OCI-LY3 (cell line): ENCODE measurements at regions not wholly inside any gene's neighbourhood (a gene's known extent, or its start where the extent isn't known, plus 50 kb on each side); places are given as distances from the start of the nearest gene placed in this dataset.

Source experiments
- H2AFZ ChIP-seq: fragments of 200-600, 300-600 bp; shearing (Covaris generic); 2 replicates; pipeline ENCODE4 v1.6.0; 2014; ENCODE audit warnings: antibody characterized with exemption, low read depth, low read length
- H3K27ac ChIP-seq: fragments of 200-600, 300-600 bp; sonication (generic); 2 replicates; pipeline ENCODE4 v1.5.1; 2014; ENCODE audit warnings: mild to moderate bottlenecking, low read length, moderate library complexity, mixed read lengths
- H3K27me3 ChIP-seq: fragments of 200-600, 300-600 bp; sonication (generic); 2 replicates; pipeline ENCODE4 v1.6.1; 2014; ENCODE audit warnings: low read depth, low read length, mixed read lengths
- H3K36me3 ChIP-seq: fragments of 200-600, 300-600 bp; sonication (generic); replicated peaks from 2 replicates; pipeline ENCODE3; 2014; ENCODE audit warnings: low read depth, low read length, mixed read lengths
- H3K4me1 ChIP-seq: fragments of 300-600, 200-600 bp; sonication (generic); 2 replicates; pipeline ENCODE4 v1.6.1; 2014; ENCODE audit warnings: low read length, mixed read lengths
- H3K4me2 ChIP-seq: fragments of 200-600, 300-600 bp; sonication (generic); 2 replicates; pipeline ENCODE4 v1.6.1; 2014; ENCODE audit warnings: low read length, mixed read lengths
- H3K4me3 ChIP-seq: fragments of 300-600, 200-600 bp; sonication (generic); 2 replicates; pipeline ENCODE4 v1.5.1; 2014; ENCODE audit warnings: antibody characterized with exemption, mild to moderate bottlenecking, low read length, moderate library complexity
- H3K79me2 ChIP-seq: fragments of 300-600, 200-600 bp; shearing (Covaris generic); 2 replicates; pipeline ENCODE4 v1.6.1; 2014; ENCODE audit warnings: mild to moderate bottlenecking, low read length, mixed read lengths
- H3K9ac ChIP-seq: fragments of 300-600, 200-600 bp; shearing (Covaris generic); 2 replicates; pipeline ENCODE4 v1.6.0; 2014; ENCODE audit warnings: mild to moderate bottlenecking, low read length, moderate library complexity
- H3K9me3 ChIP-seq: fragments of 200-600, 300-600 bp; shearing (Covaris generic); 2 replicates; pipeline ENCODE4 v1.6.1; 2014; ENCODE audit warnings: low read length, mixed read lengths; ENCODE audit not compliant: insufficient read depth
- H4K20me1 ChIP-seq: fragments of 200-600, 300-600 bp; sonication (generic); 2 replicates; pipeline ENCODE4 v1.6.1; 2016; ENCODE audit warnings: low read length, mixed read lengths; ENCODE audit not compliant: insufficient read depth
- CTCF ChIP-seq: fragments of 200-600, 300-600 bp; sonication (generic); IDR thresholded peaks from 2 replicates; pipeline ENCODE4 v1.5.1; 2014; ENCODE audit warnings: antibody characterized with exemption, low read length, low read depth
- EZH2phosphoT487 ChIP-seq: fragments of 200-600 bp; shearing (Covaris generic); IDR thresholded peaks from 2 replicates; pipeline ENCODE4 v1.6.1; 2018; ENCODE audit warnings: antibody characterized with exemption, mixed run types, low read depth

GRCh38 chr22:48053973-48054372, 1291.5 kb downstream of the TBC1D22A start:
- no peaks in the 10 kb centered on the region for H4K20me1 ChIP-seq
- TF ChIP-seq EZH2phosphoT487 (no peak), CTCF (no peak)
- no peak overlapping the region for H2AFZ ChIP-seq
- no peaks in the 10 kb centered on the region for H3K4me1 ChIP-seq
- H3K9me3 ChIP-seq: no peaks in the 10 kb centered on the region
- H3K27me3 ChIP-seq: peaks cover 4% of the 10 kb centered on the region; the same call in 1 of the 2 replicates
- no peaks in the 10 kb centered on the region for H3K36me3 ChIP-seq
- H3K4me2 ChIP-seq: no peak overlapping the region
- H3K9ac ChIP-seq: no peak overlapping the region
- H3K4me3 ChIP-seq: no peak overlapping the region
- no peak overlapping the region for H3K27ac ChIP-seq
- H3K79me2 ChIP-seq: no peaks in the 10 kb centered on the region

GRCh38 chr22:48053486-48053885, 1291.0 kb downstream of the TBC1D22A start:
- Histone ChIP-seq H3K9ac (no peak overlapping the region), H3K9me3 (no peaks in the 10 kb centered on the region), H3K4me2 (no peak overlapping the region)

GRCh38 chr22:48052621-48052890, 1290.1 kb downstream of the TBC1D22A start:
- Histone ChIP-seq H3K4me3 (no peak overlapping the region), H3K27ac (no peak overlapping the region), H3K4me2 (no peak overlapping the region), H3K9ac (no peak overlapping the region), H4K20me1 (no peaks in the 10 kb centered on the region), H3K4me1 (no peaks in the 10 kb centered on the region), H3K27me3 (no peaks in the 10 kb centered on the region), H2AFZ (no peak overlapping the region), H3K79me2 (no peaks in the 10 kb centered on the region), H3K9me3 (no peaks in the 10 kb centered on the region), H3K36me3 (no peaks in the 10 kb centered on the region)
- no peak for TF ChIP-seq EZH2phosphoT487
- no peak for TF ChIP-seq CTCF

More at GRCh38 chr22:48053486-48053885, 1291.0 kb downstream of the TBC1D22A start:
- Histone ChIP-seq H3K4me1 (no peaks in the 10 kb centered on the region), H4K20me1 (no peaks in the 10 kb centered on the region), H3K27ac (no peak overlapping the region), H3K27me3 (peaks cover 4% of the 10 kb centered on the region; the same call in 1 of the 2 replicates), H3K36me3 (no peaks in the 10 kb centered on the region), H3K79me2 (no peaks in the 10 kb centered on the region), H3K4me3 (no peak overlapping the region), H2AFZ (no peak overlapping the region)
- TF ChIP-seq CTCF (no peak), EZH2phosphoT487 (no peak)

GRCh38 chr22:48051796-48052620, 1289.6 kb downstream of the TBC1D22A start:
- no peak overlapping the region for H2AFZ ChIP-seq
- no peak overlapping the region for H3K9ac ChIP-seq
- TF ChIP-seq CTCF: no peak
- no peak for TF ChIP-seq EZH2phosphoT487
- H3K4me3 ChIP-seq: no peak overlapping the region
- H3K27ac ChIP-seq: no peak overlapping the region
- no peaks in the 10 kb centered on the region for H3K79me2 ChIP-seq
- H3K4me2 ChIP-seq: no peak overlapping the region
- no peaks in the 10 kb centered on the region for H4K20me1 ChIP-seq
- no peaks in the 10 kb centered on the region for H3K27me3 ChIP-seq
- no peaks in the 10 kb centered on the region for H3K36me3 ChIP-seq
- H3K9me3 ChIP-seq: no peaks in the 10 kb centered on the region
- H3K4me1 ChIP-seq: no peaks in the 10 kb centered on the region
